ENCODE measurements at regions not wholly inside any gene's neighbourhood (a gene's known extent, or its start where the extent isn't known, plus 50 kb on each side); places are given as distances from the start of the nearest gene placed in this dataset.

- no peak for TF ChIP-seq CSRNP3 (CRISPR knock-in tag; IDR thresholded peaks at IDR 0.05)
- TF ChIP-seq ZNF70 (CRISPR knock-in tag; IDR thresholded peaks at IDR 0.05), result no peak
- TF ChIP-seq TCF4 (CRISPR knock-in tag; IDR thresholded peaks at IDR 0.05; ENCODE audit: borderline replicate concordance), result no peak
- no peak for TF ChIP-seq ESRRG (CRISPR knock-in tag; IDR thresholded peaks at IDR 0.05)
- TF ChIP-seq ZFP30 (CRISPR knock-in tag; IDR thresholded peaks at IDR 0.05), result no peak
These were observed 844.3 kb downstream of the KCNT2 start (continued) for GRCh38 chr1:195763907-195764374.

DNA sequence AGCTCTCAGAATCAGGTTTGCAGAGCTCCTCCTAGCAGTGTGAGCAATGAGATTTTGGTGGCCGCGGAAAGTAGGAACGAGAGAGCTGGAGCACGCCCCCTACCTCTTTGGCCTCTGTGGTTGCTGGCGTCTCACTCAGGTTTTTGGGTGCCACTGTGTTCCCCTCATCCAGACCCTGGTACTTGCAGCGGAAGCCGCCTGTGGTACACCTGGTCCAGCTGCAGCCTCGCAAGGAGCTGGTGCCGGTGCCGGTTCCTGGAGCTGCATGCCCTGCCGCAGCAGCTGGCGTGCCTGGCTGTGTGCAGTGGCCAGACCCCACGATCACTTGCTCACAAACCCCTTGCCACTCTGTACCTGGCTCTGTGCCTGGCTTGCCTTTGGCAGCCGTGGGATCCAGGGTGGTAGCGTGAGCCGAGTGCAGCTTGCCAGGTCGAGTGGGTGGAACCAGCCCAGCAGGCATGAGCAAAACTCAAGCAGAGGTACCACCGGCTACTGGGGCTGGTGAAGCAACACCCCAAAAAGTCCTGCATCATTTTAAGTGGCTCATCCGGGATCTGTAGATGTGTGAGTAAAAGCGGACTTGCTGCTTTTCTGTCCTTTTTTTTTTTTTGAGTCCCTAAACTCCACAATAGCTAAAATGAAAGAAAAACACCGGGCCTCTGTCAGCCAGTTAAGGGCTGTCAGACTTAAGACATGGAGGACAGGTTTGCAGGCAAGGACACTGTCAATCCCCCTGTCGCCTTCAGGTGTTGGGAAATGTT lies 844.9 kb downstream of the KCNT2 start:
- TF ChIP-seq CSRNP3 (CRISPR knock-in tag; IDR thresholded peaks at IDR 0.05) (no peak), ZFP30 (CRISPR knock-in tag; IDR thresholded peaks at IDR 0.05) (no peak), PATZ1 (CRISPR knock-in tag; IDR thresholded peaks at IDR 0.05; ENCODE audit: borderline replicate concordance) (no peak), OSR1 (CRISPR knock-in tag; IDR thresholded peaks at IDR 0.05) (no peak), ZFP3 (CRISPR knock-in tag; IDR thresholded peaks at IDR 0.05) (no peak)
- peak; percentile 79 for ATAC-seq

DNA sequence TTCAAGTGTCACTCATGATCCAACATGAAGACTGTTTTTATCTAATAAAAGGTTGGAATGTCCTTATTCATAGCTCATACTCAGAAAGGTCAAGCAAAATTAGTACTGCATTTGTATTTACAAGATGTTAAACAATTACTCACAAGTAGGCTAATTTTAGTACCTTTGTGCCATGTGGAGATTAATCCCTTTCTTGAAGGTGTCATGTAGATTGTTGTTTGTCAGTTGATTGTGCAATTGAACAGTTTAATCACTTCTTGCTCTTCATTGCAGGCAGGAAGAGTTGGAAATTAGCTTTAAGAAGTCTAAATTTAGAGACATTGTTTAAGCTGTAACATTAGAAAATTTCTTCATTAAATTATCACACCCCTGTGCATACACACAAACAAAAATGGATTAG lies 847.1 kb downstream of the KCNT2 start:
- no peak for ATAC-seq
- TF ChIP-seq CSRNP3 (CRISPR knock-in tag; IDR thresholded peaks at IDR 0.05), result no peak
- TF ChIP-seq ZNF565 (CRISPR knock-in tag; conservative IDR thresholded peaks at IDR 0.05; ENCODE audit: low read depth), result no peak
- no peak for TF ChIP-seq ZNF8 (CRISPR knock-in tag; IDR thresholded peaks at IDR 0.05)
- no peak for TF ChIP-seq TSHZ2 (CRISPR knock-in tag; IDR thresholded peaks at IDR 0.05)
- no peak for TF ChIP-seq OSR1 (CRISPR knock-in tag; IDR thresholded peaks at IDR 0.05)
- no peak for TF ChIP-seq PPARA (CRISPR knock-in tag; IDR thresholded peaks at IDR 0.05; ENCODE audit: borderline replicate concordance)
- TF ChIP-seq ESRRG (CRISPR knock-in tag; IDR thresholded peaks at IDR 0.05), result no peak
- no peak for TF ChIP-seq CSDC2 (CRISPR knock-in tag; IDR thresholded peaks at IDR 0.05)
- TF ChIP-seq TCF4 (CRISPR knock-in tag; IDR thresholded peaks at IDR 0.05; ENCODE audit: borderline replicate concordance), result no peak
- no peak for TF ChIP-seq BACH2 (CRISPR knock-in tag; IDR thresholded peaks at IDR 0.05; ENCODE audit: borderline replicate concordance)
- no peak for TF ChIP-seq CREB5 (CRISPR knock-in tag; IDR thresholded peaks at IDR 0.05; ENCODE audit: low read depth)
- TF ChIP-seq, protein P1, sequence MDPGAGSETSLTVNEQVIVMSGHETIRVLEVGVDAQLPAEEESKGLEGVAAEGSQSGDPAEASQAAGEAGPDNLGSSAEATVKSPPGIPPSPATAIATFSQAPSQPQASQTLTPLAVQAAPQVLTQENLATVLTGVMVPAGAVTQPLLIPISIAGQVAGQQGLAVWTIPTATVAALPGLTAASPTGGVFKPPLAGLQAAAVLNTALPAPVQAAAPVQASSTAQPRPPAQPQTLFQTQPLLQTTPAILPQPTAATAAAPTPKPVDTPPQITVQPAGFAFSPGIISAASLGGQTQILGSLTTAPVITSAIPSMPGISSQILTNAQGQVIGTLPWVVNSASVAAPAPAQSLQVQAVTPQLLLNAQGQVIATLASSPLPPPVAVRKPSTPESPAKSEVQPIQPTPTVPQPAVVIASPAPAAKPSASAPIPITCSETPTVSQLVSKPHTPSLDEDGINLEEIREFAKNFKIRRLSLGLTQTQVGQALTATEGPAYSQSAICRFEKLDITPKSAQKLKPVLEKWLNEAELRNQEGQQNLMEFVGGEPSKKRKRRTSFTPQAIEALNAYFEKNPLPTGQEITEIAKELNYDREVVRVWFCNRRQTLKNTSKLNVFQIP (CRISPR knock-in tag; IDR thresholded peaks at IDR 0.05; ENCODE audit: borderline replicate concordance, low read depth), result no peak
- no peak for TF ChIP-seq ZC3H10 (CRISPR knock-in tag; IDR thresholded peaks at IDR 0.05)
- TF ChIP-seq ZFP30 (CRISPR knock-in tag; IDR thresholded peaks at IDR 0.05), result no peak
